ENCODE measurements at regions not wholly inside any gene's neighbourhood (a gene's known extent, or its start where the extent isn't known, plus 50 kb on each side); places are given as distances from the start of the nearest gene placed in this dataset.

- H2BK5ac ChIP-seq (ENCODE audit: low read depth, low read length), result no peak overlapping the region
- H3K23me2 ChIP-seq (ENCODE audit: low read depth, low read length), result no peaks in the 10 kb centered on the region
- no peaks in the 10 kb centered on the region for H3K79me2 ChIP-seq (ENCODE audit: control insufficient read depth in 1 of 2, insufficient read depth in 2 of 2, low read length in 2 of 2)
- no peaks in the 10 kb centered on the region for H3K79me1 ChIP-seq (ENCODE audit: low read depth, low read length)
- H3K36me3 ChIP-seq (ENCODE audit: control insufficient read depth in 2 of 4, insufficient read depth in 4 of 4, low read length in 3 of 4), result no peaks in the 10 kb centered on the region
- no peak overlapping the region for H4K91ac ChIP-seq (replicated peaks; ENCODE audit: insufficient read length, low read length)
- POLR2A ChIA-PET (ENCODE audit: partially characterized antibody), result no interaction called here
- H4K8ac ChIP-seq (ENCODE audit: extremely low read depth, insufficient read depth, low read length), result no peak overlapping the region
- no peak overlapping the region for H3K18ac ChIP-seq (ENCODE audit: extremely low read depth, low read length)
- no peaks in the 10 kb centered on the region for H3K9me3 ChIP-seq (ENCODE audit: insufficient read depth in 2 of 2, low read depth in 1 of 2, low read length in 1 of 2)
- H3K4me2 ChIP-seq (ENCODE audit: insufficient read depth in 1 of 2, low read depth in 2 of 2, low read length in 2 of 2), result no peak overlapping the region
- no peak overlapping the region for H3K14ac ChIP-seq (ENCODE audit: insufficient read length)
- TF ChIP-seq KDM4A (IDR thresholded peaks at IDR 0.05; ENCODE audit: low read depth, low read length, severe bottlenecking) (no peak), RFX5 (IDR thresholded peaks at IDR 0.05; ENCODE audit: borderline replicate concordance, low read depth, low read length) (no peak), CBX5 (IDR thresholded peaks at IDR 0.05; ENCODE audit: low read depth, low read length) (no peak), SIRT6 (IDR thresholded peaks at IDR 0.05; ENCODE audit: low read length) (no peak), CREB1 (IDR thresholded peaks at IDR 0.05) (no peak), RNF2 (IDR thresholded peaks at IDR 0.05; ENCODE audit: borderline replicate concordance, low read depth, low read length, missing control alignments, poor library complexity, severe bottlenecking) (no peak), RAD21 (IDR thresholded peaks at IDR 0.05 in 1 of 2, conservative IDR thresholded peaks at IDR 0.05 in 1 of 2; ENCODE audit: low read depth in 2 of 2, low read length in 2 of 2) (no peak), JUND (IDR thresholded peaks at IDR 0.05; ENCODE audit: low read length) (no peak), KDM5A (IDR thresholded peaks at IDR 0.05; ENCODE audit: low read length) (no peak), BCL11A (IDR thresholded peaks at IDR 0.05; ENCODE audit: low read depth in 2 of 2, low read length in 2 of 2) (no peak)
- TF ChIP-seq, protein P1, sequence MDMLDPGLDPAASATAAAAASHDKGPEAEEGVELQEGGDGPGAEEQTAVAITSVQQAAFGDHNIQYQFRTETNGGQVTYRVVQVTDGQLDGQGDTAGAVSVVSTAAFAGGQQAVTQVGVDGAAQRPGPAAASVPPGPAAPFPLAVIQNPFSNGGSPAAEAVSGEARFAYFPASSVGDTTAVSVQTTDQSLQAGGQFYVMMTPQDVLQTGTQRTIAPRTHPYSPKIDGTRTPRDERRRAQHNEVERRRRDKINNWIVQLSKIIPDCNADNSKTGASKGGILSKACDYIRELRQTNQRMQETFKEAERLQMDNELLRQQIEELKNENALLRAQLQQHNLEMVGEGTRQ (IDR thresholded peaks at IDR 0.05; ENCODE audit: low read length), result no peak
- TF ChIP-seq, protein P2, sequence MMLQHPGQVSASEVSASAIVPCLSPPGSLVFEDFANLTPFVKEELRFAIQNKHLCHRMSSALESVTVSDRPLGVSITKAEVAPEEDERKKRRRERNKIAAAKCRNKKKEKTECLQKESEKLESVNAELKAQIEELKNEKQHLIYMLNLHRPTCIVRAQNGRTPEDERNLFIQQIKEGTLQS (IDR thresholded peaks at IDR 0.05; ENCODE audit: insufficient read depth, low read depth, low read length), result no peak
- no peaks in the 10 kb centered on the region for H3K27me3 ChIP-seq (replicated peaks in 1 of 4; ENCODE audit: control insufficient read depth in 3 of 4, extremely low read depth in 1 of 4, insufficient read depth in 3 of 4, low read length in 3 of 4)
- no peak overlapping the region for H3K9ac ChIP-seq (replicated peaks in 1 of 4; ENCODE audit: extremely low read depth in 1 of 4, low read depth in 3 of 4, low read length in 3 of 4)
- no peak overlapping the region for H3K56ac ChIP-seq (replicated peaks; ENCODE audit: insufficient read length, low read depth, low read length)
- H2BK12ac ChIP-seq (ENCODE audit: low read depth, low read length), result no peak overlapping the region
- H2BK20ac ChIP-seq (ENCODE audit: low read length), result no peak overlapping the region
- no peak overlapping the region for H4K5ac ChIP-seq (ENCODE audit: insufficient read length, low read depth, low read length)
- H2AFZ ChIP-seq (ENCODE audit: low read length), result no peak overlapping the region
- 90% methylated on average over 4 of the region's 4 CpGs; no CpG with 5 or more reads in 1 of the 2 experiments for WGBS, 2 experiments (ENCODE audit: extremely low coverage in 1 of 2, insufficient coverage in 1 of 2, insufficient read length in 1 of 2, insufficient replicate concordance in 2 of 2, low coverage in 1 of 2, low lambda C conversion rate in 2 of 2, missing lambda C conversion rate in 1 of 2)
- H3K27ac ChIP-seq (ENCODE audit: low read depth, low read length), result no peak overlapping the region
- FAIRE-seq (no peak), DNase-seq (ENCODE audit: low read depth in 1 of 2, low spot score in 2 of 2) (no peak)
- H2AK5ac ChIP-seq (ENCODE audit: low read depth, low read length), result no peak overlapping the region
- H4K20me1 ChIP-seq (replicated peaks in 1 of 2; ENCODE audit: control insufficient read depth in 1 of 2, insufficient read depth in 2 of 2, low read length in 2 of 2), result no peaks in the 10 kb centered on the region
- H2BK15ac ChIP-seq (ENCODE audit: low read length), result no peak overlapping the region
- H3K4me1 ChIP-seq (replicated peaks in 1 of 4; ENCODE audit: control insufficient read depth in 3 of 4, insufficient read depth in 4 of 4, low read length in 3 of 4), result no peaks in the 10 kb centered on the region
- no peak overlapping the region for H2BK120ac ChIP-seq (replicated peaks; ENCODE audit: low read depth, low read length)
- H3K4ac ChIP-seq (replicated peaks; ENCODE audit: insufficient read length, low read depth, low read length), result no peak overlapping the region
- H3K23ac ChIP-seq (ENCODE audit: insufficient read length), result no peak overlapping the region
- CTCF ChIA-PET (ENCODE audit: partially characterized antibody), result interaction anchor here (0.6 kb wide), 1 partner anchor 8 kb away, joined by 3 read pairs; no protein-coding TSS in a partner anchor
- no peak overlapping the region for H3K4me3 ChIP-seq (ENCODE audit: extremely low read depth in 1 of 4, insufficient read depth in 2 of 4, low read depth in 3 of 4, low read length in 4 of 4)
Measured at GRCh38 chr3:20556661-20557060, 370.7 kb upstream of the SGO1 start.
